ENCODE measurements at regions not wholly inside any gene's neighbourhood (a gene's known extent, or its start where the extent isn't known, plus 50 kb on each side); places are given as distances from the start of the nearest gene placed in this dataset.

DNA sequence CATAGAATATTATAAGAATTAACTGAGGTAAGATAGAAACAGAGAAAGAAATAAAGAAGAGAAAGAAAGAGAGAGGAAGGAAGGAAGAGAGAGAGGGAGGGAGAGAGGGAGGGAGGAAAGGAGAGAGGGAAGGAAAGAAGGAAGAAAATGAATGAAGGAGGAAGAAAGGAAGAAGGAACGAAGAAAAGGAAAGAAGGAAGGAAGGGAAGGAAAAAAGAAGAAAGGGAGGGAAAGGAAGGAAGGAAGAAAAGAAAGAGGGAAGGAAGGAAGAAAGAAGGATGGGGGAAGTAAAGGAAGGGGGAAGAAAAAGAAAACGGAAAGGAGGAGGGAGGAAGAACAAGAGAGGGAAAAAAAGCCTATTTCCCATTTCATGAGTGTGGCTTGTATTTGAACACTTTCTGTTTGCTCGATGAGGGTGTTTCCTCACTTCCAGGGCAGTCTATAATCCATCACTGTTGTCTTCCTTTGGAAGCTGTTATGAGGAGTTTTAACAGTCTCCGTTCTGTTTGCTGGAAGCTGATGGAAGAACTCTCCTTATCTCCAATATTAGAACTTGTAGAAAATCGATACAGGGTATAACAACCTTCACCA, 402.4 kb downstream of the TMEM114 start:
- TF ChIP-seq KDM5A (IDR thresholded peaks at IDR 0.05) = no peak
- no peak for TF ChIP-seq POLR2A (IDR thresholded peaks at IDR 0.05; ENCODE audit: low read length)
- TF ChIP-seq, protein P1, sequence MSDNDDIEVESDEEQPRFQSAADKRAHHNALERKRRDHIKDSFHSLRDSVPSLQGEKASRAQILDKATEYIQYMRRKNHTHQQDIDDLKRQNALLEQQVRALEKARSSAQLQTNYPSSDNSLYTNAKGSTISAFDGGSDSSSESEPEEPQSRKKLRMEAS (IDR thresholded peaks at IDR 0.05) = no peak
- TF ChIP-seq, protein P2, sequence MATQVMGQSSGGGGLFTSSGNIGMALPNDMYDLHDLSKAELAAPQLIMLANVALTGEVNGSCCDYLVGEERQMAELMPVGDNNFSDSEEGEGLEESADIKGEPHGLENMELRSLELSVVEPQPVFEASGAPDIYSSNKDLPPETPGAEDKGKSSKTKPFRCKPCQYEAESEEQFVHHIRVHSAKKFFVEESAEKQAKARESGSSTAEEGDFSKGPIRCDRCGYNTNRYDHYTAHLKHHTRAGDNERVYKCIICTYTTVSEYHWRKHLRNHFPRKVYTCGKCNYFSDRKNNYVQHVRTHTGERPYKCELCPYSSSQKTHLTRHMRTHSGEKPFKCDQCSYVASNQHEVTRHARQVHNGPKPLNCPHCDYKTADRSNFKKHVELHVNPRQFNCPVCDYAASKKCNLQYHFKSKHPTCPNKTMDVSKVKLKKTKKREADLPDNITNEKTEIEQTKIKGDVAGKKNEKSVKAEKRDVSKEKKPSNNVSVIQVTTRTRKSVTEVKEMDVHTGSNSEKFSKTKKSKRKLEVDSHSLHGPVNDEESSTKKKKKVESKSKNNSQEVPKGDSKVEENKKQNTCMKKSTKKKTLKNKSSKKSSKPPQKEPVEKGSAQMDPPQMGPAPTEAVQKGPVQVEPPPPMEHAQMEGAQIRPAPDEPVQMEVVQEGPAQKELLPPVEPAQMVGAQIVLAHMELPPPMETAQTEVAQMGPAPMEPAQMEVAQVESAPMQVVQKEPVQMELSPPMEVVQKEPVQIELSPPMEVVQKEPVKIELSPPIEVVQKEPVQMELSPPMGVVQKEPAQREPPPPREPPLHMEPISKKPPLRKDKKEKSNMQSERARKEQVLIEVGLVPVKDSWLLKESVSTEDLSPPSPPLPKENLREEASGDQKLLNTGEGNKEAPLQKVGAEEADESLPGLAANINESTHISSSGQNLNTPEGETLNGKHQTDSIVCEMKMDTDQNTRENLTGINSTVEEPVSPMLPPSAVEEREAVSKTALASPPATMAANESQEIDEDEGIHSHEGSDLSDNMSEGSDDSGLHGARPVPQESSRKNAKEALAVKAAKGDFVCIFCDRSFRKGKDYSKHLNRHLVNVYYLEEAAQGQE (IDR thresholded peaks at IDR 0.05) = no peak
- TF ChIP-seq, protein P3, sequence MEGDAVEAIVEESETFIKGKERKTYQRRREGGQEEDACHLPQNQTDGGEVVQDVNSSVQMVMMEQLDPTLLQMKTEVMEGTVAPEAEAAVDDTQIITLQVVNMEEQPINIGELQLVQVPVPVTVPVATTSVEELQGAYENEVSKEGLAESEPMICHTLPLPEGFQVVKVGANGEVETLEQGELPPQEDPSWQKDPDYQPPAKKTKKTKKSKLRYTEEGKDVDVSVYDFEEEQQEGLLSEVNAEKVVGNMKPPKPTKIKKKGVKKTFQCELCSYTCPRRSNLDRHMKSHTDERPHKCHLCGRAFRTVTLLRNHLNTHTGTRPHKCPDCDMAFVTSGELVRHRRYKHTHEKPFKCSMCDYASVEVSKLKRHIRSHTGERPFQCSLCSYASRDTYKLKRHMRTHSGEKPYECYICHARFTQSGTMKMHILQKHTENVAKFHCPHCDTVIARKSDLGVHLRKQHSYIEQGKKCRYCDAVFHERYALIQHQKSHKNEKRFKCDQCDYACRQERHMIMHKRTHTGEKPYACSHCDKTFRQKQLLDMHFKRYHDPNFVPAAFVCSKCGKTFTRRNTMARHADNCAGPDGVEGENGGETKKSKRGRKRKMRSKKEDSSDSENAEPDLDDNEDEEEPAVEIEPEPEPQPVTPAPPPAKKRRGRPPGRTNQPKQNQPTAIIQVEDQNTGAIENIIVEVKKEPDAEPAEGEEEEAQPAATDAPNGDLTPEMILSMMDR (IDR thresholded peaks at IDR 0.05) = no peak
- TF ChIP-seq, protein P4, sequence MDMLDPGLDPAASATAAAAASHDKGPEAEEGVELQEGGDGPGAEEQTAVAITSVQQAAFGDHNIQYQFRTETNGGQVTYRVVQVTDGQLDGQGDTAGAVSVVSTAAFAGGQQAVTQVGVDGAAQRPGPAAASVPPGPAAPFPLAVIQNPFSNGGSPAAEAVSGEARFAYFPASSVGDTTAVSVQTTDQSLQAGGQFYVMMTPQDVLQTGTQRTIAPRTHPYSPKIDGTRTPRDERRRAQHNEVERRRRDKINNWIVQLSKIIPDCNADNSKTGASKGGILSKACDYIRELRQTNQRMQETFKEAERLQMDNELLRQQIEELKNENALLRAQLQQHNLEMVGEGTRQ (IDR thresholded peaks at IDR 0.05) = no peak
- no peak for TF ChIP-seq CEBPB (IDR thresholded peaks at IDR 0.05)
- no peak for TF ChIP-seq RCOR1 (IDR thresholded peaks at IDR 0.05; ENCODE audit: low read depth, low read length)
- no peak for TF ChIP-seq GATA3 (IDR thresholded peaks at IDR 0.05; ENCODE audit: borderline replicate concordance)
- no peak for TF ChIP-seq CHD4 (IDR thresholded peaks at IDR 0.05; ENCODE audit: borderline replicate concordance)
- no peak for TF ChIP-seq KDM1A (IDR thresholded peaks at IDR 0.05; ENCODE audit: low read depth)
- no peak for TF ChIP-seq FOSL2 (IDR thresholded peaks at IDR 0.05)
- TF ChIP-seq FOSL2 (CRISPR knock-in tag; IDR thresholded peaks at IDR 0.05) = no peak

Measured in A549 (cell line).